ENCODE measurements at regions not wholly inside any gene's neighbourhood (a gene's known extent, or its start where the extent isn't known, plus 50 kb on each side); places are given as distances from the start of the nearest gene placed in this dataset.

DNA sequence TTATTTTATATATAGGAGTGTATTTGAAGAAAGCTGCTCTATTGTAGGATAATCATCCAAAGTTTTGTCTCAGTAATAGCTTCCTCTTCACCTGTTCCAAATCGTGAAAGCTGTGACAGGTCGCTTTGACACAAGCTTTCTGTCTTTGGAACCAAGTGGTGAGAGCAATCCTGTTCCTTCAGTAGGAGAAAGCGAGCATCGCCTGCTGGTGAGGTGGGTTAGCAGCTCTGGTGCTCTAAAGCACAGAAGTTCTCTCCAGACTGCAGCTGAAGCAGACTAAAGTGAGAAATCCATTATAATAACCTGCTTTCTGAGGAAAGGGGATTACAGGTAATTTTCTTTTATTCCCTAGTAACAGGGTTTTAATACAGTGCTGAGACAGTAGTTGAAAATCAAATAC lies 803.8 kb downstream of the ADGRL2 start:
- no peak overlapping the region for H3K4me3 ChIP-seq (ENCODE audit: control insufficient read depth, low read depth, low read length)
- TF ChIP-seq, protein P1, sequence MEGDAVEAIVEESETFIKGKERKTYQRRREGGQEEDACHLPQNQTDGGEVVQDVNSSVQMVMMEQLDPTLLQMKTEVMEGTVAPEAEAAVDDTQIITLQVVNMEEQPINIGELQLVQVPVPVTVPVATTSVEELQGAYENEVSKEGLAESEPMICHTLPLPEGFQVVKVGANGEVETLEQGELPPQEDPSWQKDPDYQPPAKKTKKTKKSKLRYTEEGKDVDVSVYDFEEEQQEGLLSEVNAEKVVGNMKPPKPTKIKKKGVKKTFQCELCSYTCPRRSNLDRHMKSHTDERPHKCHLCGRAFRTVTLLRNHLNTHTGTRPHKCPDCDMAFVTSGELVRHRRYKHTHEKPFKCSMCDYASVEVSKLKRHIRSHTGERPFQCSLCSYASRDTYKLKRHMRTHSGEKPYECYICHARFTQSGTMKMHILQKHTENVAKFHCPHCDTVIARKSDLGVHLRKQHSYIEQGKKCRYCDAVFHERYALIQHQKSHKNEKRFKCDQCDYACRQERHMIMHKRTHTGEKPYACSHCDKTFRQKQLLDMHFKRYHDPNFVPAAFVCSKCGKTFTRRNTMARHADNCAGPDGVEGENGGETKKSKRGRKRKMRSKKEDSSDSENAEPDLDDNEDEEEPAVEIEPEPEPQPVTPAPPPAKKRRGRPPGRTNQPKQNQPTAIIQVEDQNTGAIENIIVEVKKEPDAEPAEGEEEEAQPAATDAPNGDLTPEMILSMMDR (conservative IDR thresholded peaks at IDR 0.05; ENCODE audit: control insufficient read depth, insufficient read depth, low read depth, low read length): no peak
- DNase-seq (ENCODE audit: low read depth): no peak

DNA sequence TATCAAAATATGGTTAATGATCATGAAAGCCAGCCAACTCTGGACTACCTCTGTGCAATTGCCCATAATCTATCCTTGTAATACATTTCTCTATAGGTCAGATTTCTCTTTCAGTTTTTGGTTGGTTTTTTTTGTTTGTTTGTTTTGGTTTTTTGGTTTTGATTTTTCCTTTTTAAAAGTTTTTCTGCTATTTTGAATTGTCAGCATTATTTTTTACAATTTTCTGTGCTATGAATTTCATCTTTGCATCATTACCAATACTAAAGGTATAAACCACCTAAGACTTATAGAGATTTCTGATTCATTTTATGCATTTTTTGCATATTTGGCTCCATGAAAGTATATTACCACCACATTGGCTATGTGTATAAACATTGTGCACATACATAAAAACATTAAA lies 799.6 kb downstream of the ADGRL2 start:
- DNase-seq (ENCODE audit: low read depth): no peak
- TF ChIP-seq, protein P1 (conservative IDR thresholded peaks at IDR 0.05; ENCODE audit: control insufficient read depth, insufficient read depth, low read depth, low read length): no peak
- H3K4me3 ChIP-seq (ENCODE audit: control insufficient read depth, low read depth, low read length): no peak overlapping the region

DNA sequence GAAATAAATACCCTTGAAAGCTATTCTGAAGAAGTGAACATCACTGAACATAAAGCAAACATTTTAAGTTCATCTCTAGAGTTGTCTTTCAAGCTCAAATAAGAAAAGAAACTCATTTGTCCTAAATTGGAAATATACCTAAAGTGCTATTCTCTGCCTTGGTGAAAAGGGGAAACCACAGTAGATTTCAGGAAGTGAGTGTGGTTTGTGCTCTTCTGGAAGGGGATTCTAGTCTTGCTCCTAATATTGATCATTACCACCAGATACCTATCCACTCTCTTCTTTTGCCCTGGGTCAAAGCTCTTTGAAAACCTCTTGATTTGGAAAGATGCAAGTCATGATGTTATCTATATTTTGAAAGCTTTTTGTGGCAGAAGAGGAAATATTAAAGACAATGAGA lies 798.1 kb downstream of the ADGRL2 start:
- no peak overlapping the region for H3K4me3 ChIP-seq (ENCODE audit: control insufficient read depth, low read depth, low read length)
- DNase-seq (ENCODE audit: low read depth): no peak
- TF ChIP-seq, protein P1 (conservative IDR thresholded peaks at IDR 0.05; ENCODE audit: control insufficient read depth, insufficient read depth, low read depth, low read length): no peak

DNA sequence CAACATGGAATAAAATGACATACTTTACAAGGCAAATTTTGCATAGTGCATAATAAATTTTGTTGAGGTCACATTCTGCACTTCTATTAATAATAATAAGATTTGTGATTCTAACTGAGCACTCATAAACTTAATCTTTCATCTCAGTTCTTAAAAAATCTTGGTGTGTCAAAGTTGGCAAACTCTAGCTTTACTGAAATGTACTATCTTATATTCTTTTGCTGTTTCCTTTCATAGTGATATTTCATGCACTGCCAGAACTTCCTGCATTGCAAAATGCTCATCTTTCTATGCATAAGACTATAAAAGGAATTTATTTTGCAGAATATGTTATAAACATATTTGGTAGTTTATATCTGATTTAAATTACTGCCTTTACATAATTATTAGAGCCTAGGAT lies 797.6 kb downstream of the ADGRL2 start:
- DNase-seq (ENCODE audit: low read depth): no peak
- no peak overlapping the region for H3K4me3 ChIP-seq (ENCODE audit: control insufficient read depth, low read depth, low read length)
- TF ChIP-seq, protein P1 (conservative IDR thresholded peaks at IDR 0.05; ENCODE audit: control insufficient read depth, insufficient read depth, low read depth, low read length): no peak

DNA sequence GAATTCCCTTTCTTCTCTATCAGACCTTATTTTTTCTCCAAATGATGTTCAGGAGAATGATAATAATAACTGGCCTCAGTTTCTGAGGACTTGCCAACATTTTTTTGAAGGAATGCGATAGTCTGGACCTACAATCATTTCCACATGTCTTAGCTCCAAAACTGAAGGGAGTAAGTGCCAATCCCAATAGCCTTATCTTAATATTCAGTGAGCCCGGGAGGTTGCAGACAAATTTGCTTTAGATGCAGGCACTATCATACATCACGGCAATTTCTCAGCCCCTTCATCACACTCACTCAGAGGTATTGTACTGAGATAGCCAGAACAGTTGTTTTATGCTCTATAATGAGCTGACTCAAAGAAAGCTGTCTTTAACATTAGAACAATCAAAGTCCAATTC lies 796.9 kb downstream of the ADGRL2 start:
- peak; percentile 2 for DNase-seq (ENCODE audit: low read depth)
- TF ChIP-seq, protein P1 (conservative IDR thresholded peaks at IDR 0.05; ENCODE audit: control insufficient read depth, insufficient read depth, low read depth, low read length): no peak
- no peak overlapping the region for H3K4me3 ChIP-seq (ENCODE audit: control insufficient read depth, low read depth, low read length)

DNA sequence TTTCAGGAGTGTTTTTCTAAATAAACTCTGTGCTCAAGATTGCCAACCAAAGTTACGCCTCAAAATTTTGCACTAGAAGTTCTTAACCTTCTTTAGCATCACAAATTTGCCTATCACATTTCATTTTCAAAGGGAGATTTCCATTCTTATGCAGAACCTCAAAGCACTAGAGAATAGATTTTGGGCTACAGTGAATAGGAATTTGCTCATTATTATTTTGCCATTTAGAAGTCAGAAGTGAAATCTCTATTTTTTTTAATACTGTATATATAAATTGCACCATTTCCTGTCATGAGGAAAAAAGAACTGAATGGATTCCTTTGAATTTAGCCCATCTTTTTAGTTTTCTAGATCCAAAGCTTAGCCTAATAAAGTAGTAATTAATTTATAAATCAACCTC lies 796.4 kb downstream of the ADGRL2 start:
- no peak for DNase-seq (ENCODE audit: low read depth)
- H3K4me3 ChIP-seq (ENCODE audit: control insufficient read depth, low read depth, low read length): no peak overlapping the region
- TF ChIP-seq, protein P1 (conservative IDR thresholded peaks at IDR 0.05; ENCODE audit: control insufficient read depth, insufficient read depth, low read depth, low read length): no peak

DNA sequence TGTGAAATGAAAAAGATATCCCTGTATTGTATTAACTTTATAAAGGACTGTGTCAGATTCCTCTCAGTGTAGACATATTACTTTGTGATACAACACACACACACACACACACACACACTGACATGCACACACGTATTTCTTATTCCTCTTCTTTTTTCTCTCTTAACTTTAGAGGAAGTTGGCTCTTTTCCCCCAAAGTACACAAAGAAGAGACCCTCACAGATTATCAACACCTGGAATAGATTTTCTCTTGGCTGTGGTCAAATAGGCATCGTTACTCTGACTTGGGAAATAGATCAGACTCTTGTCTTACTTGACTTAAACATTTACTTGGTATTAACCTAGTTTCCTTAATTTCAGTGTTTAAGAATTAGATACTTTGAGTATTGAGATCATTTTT lies 792.8 kb downstream of the ADGRL2 start:
- TF ChIP-seq, protein P1 (conservative IDR thresholded peaks at IDR 0.05; ENCODE audit: control insufficient read depth, insufficient read depth, low read depth, low read length): no peak
- DNase-seq (ENCODE audit: low read depth): no peak
- H3K4me3 ChIP-seq (ENCODE audit: control insufficient read depth, low read depth, low read length): no peak overlapping the region
